ENCODE measurements at regions not wholly inside any gene's neighbourhood (a gene's known extent, or its start where the extent isn't known, plus 50 kb on each side); places are given as distances from the start of the nearest gene placed in this dataset.
"Not testable (repeated sequence)": the region's sequence is repeated elsewhere in the genome, so short reads cannot be mapped to it uniquely, and the experiment has no call there.

- not testable (repeated sequence) for H3K4me3 Mint-ChIP-seq; H3K36me3 Mint-ChIP-seq; H3K9me3 Mint-ChIP-seq (ENCODE audit: low read depth); H3K27me3 Mint-ChIP-seq; H3K4me1 Mint-ChIP-seq (ENCODE audit: low read depth); H3K27ac Mint-ChIP-seq
Observed at GRCh38 chr15:22134941-22135566, 54.7 kb downstream of the OR4M2 start.

GRCh38 chr15:22137572-22137971, 57.2 kb downstream of the OR4M2 start:
- H3K9me3 Mint-ChIP-seq (ENCODE audit: low read depth); H3K27me3 Mint-ChIP-seq; H3K4me1 Mint-ChIP-seq (ENCODE audit: low read depth); H3K36me3 Mint-ChIP-seq; H3K4me3 Mint-ChIP-seq; H3K27ac Mint-ChIP-seq: not testable (repeated sequence)

- not testable (repeated sequence) for H3K9me3 Mint-ChIP-seq (ENCODE audit: low read depth); H3K27ac Mint-ChIP-seq
Observed at GRCh38 chr15:22141106-22141505, 60.8 kb downstream of the OR4M2 start.

GRCh38 chr15:22148109-22148508, 67.8 kb downstream of the OR4M2 start:
- not testable (repeated sequence) for H3K36me3 Mint-ChIP-seq; H3K4me1 Mint-ChIP-seq (ENCODE audit: low read depth); H3K27me3 Mint-ChIP-seq; H3K9me3 Mint-ChIP-seq (ENCODE audit: low read depth); H3K27ac Mint-ChIP-seq; H3K4me3 Mint-ChIP-seq

More at GRCh38 chr15:22141106-22141505, 60.8 kb downstream of the OR4M2 start:
- not testable (repeated sequence) for H3K36me3 Mint-ChIP-seq; H3K4me3 Mint-ChIP-seq; H3K27me3 Mint-ChIP-seq; H3K4me1 Mint-ChIP-seq (ENCODE audit: low read depth)

- not testable (repeated sequence) for H3K4me3 Mint-ChIP-seq; H3K27ac Mint-ChIP-seq; H3K27me3 Mint-ChIP-seq; H3K36me3 Mint-ChIP-seq; H3K4me1 Mint-ChIP-seq (ENCODE audit: low read depth); H3K9me3 Mint-ChIP-seq (ENCODE audit: low read depth)
Observed at GRCh38 chr15:22158243-22158642, 77.9 kb downstream of the OR4M2 start.

- H3K4me1 Mint-ChIP-seq (ENCODE audit: low read depth); H3K27ac Mint-ChIP-seq; H3K4me3 Mint-ChIP-seq; H3K36me3 Mint-ChIP-seq; H3K9me3 Mint-ChIP-seq (ENCODE audit: low read depth); H3K27me3 Mint-ChIP-seq: not testable (repeated sequence)
Observed at GRCh38 chr15:22160283-22160682, 80.0 kb downstream of the OR4M2 start.

- H3K27me3 Mint-ChIP-seq; H3K4me1 Mint-ChIP-seq (ENCODE audit: low read depth); H3K36me3 Mint-ChIP-seq; H3K9me3 Mint-ChIP-seq (ENCODE audit: low read depth); H3K27ac Mint-ChIP-seq; H3K4me3 Mint-ChIP-seq: not testable (repeated sequence)
Observed at GRCh38 chr15:22160741-22161140, 80.4 kb downstream of the OR4M2 start.

- H3K27ac Mint-ChIP-seq; H3K9me3 Mint-ChIP-seq (ENCODE audit: low read depth); H3K27me3 Mint-ChIP-seq; H3K4me3 Mint-ChIP-seq; H3K4me1 Mint-ChIP-seq (ENCODE audit: low read depth); H3K36me3 Mint-ChIP-seq: not testable (repeated sequence)
Observed at GRCh38 chr15:22161398-22161797, 81.1 kb downstream of the OR4M2 start.

GRCh38 chr15:22163715-22164114, 83.4 kb downstream of the OR4M2 start:
- not testable (repeated sequence) for H3K4me3 Mint-ChIP-seq; H3K27ac Mint-ChIP-seq; H3K9me3 Mint-ChIP-seq (ENCODE audit: low read depth); H3K36me3 Mint-ChIP-seq; H3K4me1 Mint-ChIP-seq (ENCODE audit: low read depth); H3K27me3 Mint-ChIP-seq

- H3K27me3 Mint-ChIP-seq = not testable (repeated sequence)
Observed at GRCh38 chr15:22167521-22167920, 87.2 kb downstream of the OR4M2 start.

GRCh38 chr15:22173029-22173998, 93.0 kb downstream of the OR4M2 start:
- H3K9me3 Mint-ChIP-seq (ENCODE audit: low read depth); H3K4me1 Mint-ChIP-seq (ENCODE audit: low read depth); H3K27me3 Mint-ChIP-seq; H3K27ac Mint-ChIP-seq; H3K4me3 Mint-ChIP-seq; H3K36me3 Mint-ChIP-seq: not testable (repeated sequence)

More at GRCh38 chr15:22167521-22167920, 87.2 kb downstream of the OR4M2 start:
- H3K36me3 Mint-ChIP-seq; H3K4me1 Mint-ChIP-seq (ENCODE audit: low read depth); H3K9me3 Mint-ChIP-seq (ENCODE audit: low read depth); H3K4me3 Mint-ChIP-seq; H3K27ac Mint-ChIP-seq: not testable (repeated sequence)

- H3K4me3 Mint-ChIP-seq; H3K4me1 Mint-ChIP-seq (ENCODE audit: low read depth); H3K9me3 Mint-ChIP-seq (ENCODE audit: low read depth); H3K36me3 Mint-ChIP-seq; H3K27ac Mint-ChIP-seq; H3K27me3 Mint-ChIP-seq: not testable (repeated sequence)
Observed at GRCh38 chr15:22174088-22174487, 93.8 kb downstream of the OR4M2 start.

- not testable (repeated sequence) for H3K4me3 Mint-ChIP-seq; H3K27ac Mint-ChIP-seq; H3K9me3 Mint-ChIP-seq (ENCODE audit: low read depth); H3K36me3 Mint-ChIP-seq; H3K27me3 Mint-ChIP-seq; H3K4me1 Mint-ChIP-seq (ENCODE audit: low read depth)
Observed at GRCh38 chr15:22177965-22178364, 97.6 kb downstream of the OR4M2 start.

- not testable (repeated sequence) for H3K27me3 Mint-ChIP-seq; H3K4me3 Mint-ChIP-seq; H3K4me1 Mint-ChIP-seq (ENCODE audit: low read depth); H3K36me3 Mint-ChIP-seq; H3K9me3 Mint-ChIP-seq (ENCODE audit: low read depth); H3K27ac Mint-ChIP-seq
Observed at GRCh38 chr15:22178438-22178837, 98.1 kb downstream of the OR4M2 start.

- H3K27me3 Mint-ChIP-seq, H3K36me3 Mint-ChIP-seq: not testable (repeated sequence)
Observed at GRCh38 chr15:22179043-22179442, 98.7 kb downstream of the OR4M2 start.

GRCh38 chr15:22180611-22181010, 100.3 kb downstream of the OR4M2 start:
- not testable (repeated sequence) for H3K36me3 Mint-ChIP-seq

More at GRCh38 chr15:22179043-22179442, 98.7 kb downstream of the OR4M2 start:
- not testable (repeated sequence) for H3K9me3 Mint-ChIP-seq (ENCODE audit: low read depth); H3K4me1 Mint-ChIP-seq (ENCODE audit: low read depth); H3K4me3 Mint-ChIP-seq; H3K27ac Mint-ChIP-seq

More at GRCh38 chr15:22180611-22181010, 100.3 kb downstream of the OR4M2 start:
- not testable (repeated sequence) for H3K4me1 Mint-ChIP-seq (ENCODE audit: low read depth); H3K27me3 Mint-ChIP-seq; H3K27ac Mint-ChIP-seq; H3K4me3 Mint-ChIP-seq; H3K9me3 Mint-ChIP-seq (ENCODE audit: low read depth)
